HEK293T (cell line): ENCODE measurements at regions not wholly inside any gene's neighbourhood (a gene's known extent, or its start where the extent isn't known, plus 50 kb on each side); places are given as distances from the start of the nearest gene placed in this dataset.

Source experiments
- CTCF ChIA-PET: fragments of 350-600 bp; formaldehyde crosslinking; extraction: SDS; loops from one replicate; lab custom pipeline; 2021; ENCODE audit warnings: antibody characterized with exemption, inconsistent platforms; lab: Yijun Ruan, JAX
- POLR2A ChIA-PET: fragments of 350-600 bp; formaldehyde crosslinking; extraction: SDS; loops from one replicate; lab custom pipeline; 2020; ENCODE audit warnings: antibody characterized with exemption, inconsistent platforms; lab: Yijun Ruan, JAX
- DNase-seq: peaks from one replicate; pipeline ENCODE4 v3.0.0; 2012; ENCODE audit warnings: mixed read lengths; ENCODE audit errors: extremely low spot score
- ARNT ChIP-seq: fragments of 450-650 bp; IDR thresholded peaks from 2 replicates; pipeline ENCODE4 v1.6.1; 2017; ENCODE audit warnings: mild to moderate bottlenecking
- BHLHE40 ChIP-seq: fragments of 450-650 bp; IDR thresholded peaks from 2 replicates; pipeline ENCODE4 v1.6.1; 2016; ENCODE audit warnings: mild to moderate bottlenecking, moderate library complexity, borderline replicate concordance
- CTBP1 ChIP-seq: fragments of 450-650 bp; IDR thresholded peaks from 2 replicates; pipeline ENCODE4 v1.6.1; 2016; ENCODE audit warnings: borderline replicate concordance
- ELF4 ChIP-seq: fragments of 450-650 bp; IDR thresholded peaks from 2 replicates; pipeline ENCODE4 v1.6.1; 2017; ENCODE audit warnings: antibody characterized with exemption
- FOXA1 ChIP-seq: fragments of 450-650 bp; IDR thresholded peaks from 2 replicates; pipeline ENCODE4 v1.6.1; 2016; ENCODE audit warnings: mild to moderate bottlenecking
- FOXK2 ChIP-seq: fragments of 450-650 bp; IDR thresholded peaks from 2 replicates; pipeline ENCODE4 v1.6.1; 2016; ENCODE audit warnings: mild to moderate bottlenecking
- FOXM1 ChIP-seq: fragments of 450-650 bp; IDR thresholded peaks from 2 replicates; pipeline ENCODE4 v1.6.1; 2017; ENCODE audit warnings: mild to moderate bottlenecking, borderline replicate concordance
- HDGF ChIP-seq: fragments of 450-650 bp; IDR thresholded peaks from 2 replicates; pipeline ENCODE4 v1.6.1; 2017; ENCODE audit warnings: antibody characterized with exemption, borderline replicate concordance
- L3MBTL2 ChIP-seq: fragments of 450-650 bp; conservative IDR thresholded peaks from 2 replicates; pipeline ENCODE4 v1.6.1; 2016; ENCODE audit warnings: mild to moderate bottlenecking
- LEF1 ChIP-seq: fragments of 450-650 bp; IDR thresholded peaks from 2 replicates; pipeline ENCODE4 v1.6.1; 2017; ENCODE audit warnings: mild to moderate bottlenecking, borderline replicate concordance
- NFRKB ChIP-seq: fragments of 450-650 bp; IDR thresholded peaks from 2 replicates; pipeline ENCODE4 v1.6.1; 2016; ENCODE audit warnings: mild to moderate bottlenecking, moderate library complexity
- SP1 ChIP-seq: fragments of 450-650 bp; IDR thresholded peaks from 2 replicates; pipeline ENCODE4 v1.6.1; 2017
- SUZ12 ChIP-seq: fragments of 450-650 bp; IDR thresholded peaks from 2 replicates; pipeline ENCODE4 v1.6.1; 2016; ENCODE audit warnings: mild to moderate bottlenecking
- TARDBP ChIP-seq: fragments of 450-650 bp; IDR thresholded peaks from 2 replicates; pipeline ENCODE4 v1.6.1; 2016
- ZNF384 ChIP-seq: fragments of 450-650 bp; IDR thresholded peaks from 2 replicates; pipeline ENCODE4 v1.6.1; 2016
- TF ChIP-seq, protein P1 (sequence below): fragments of 450-650 bp; IDR thresholded peaks from 2 replicates; pipeline ENCODE4 v1.6.1; 2016

- no peak for DNase-seq
- ChIA-PET CTCF (no interaction called here), POLR2A (no interaction called here)
- no peak for TF ChIP-seq L3MBTL2
- TF ChIP-seq CTBP1: no peak
- TF ChIP-seq NFRKB: no peak
- no peak for TF ChIP-seq SP1
- no peak for TF ChIP-seq ELF4
- TF ChIP-seq TARDBP: no peak
- no peak for TF ChIP-seq SUZ12
- TF ChIP-seq FOXK2: no peak
- TF ChIP-seq HDGF: no peak
- no peak for TF ChIP-seq FOXM1
- no peak for TF ChIP-seq BHLHE40
- TF ChIP-seq ARNT: no peak
- TF ChIP-seq, protein P1, sequence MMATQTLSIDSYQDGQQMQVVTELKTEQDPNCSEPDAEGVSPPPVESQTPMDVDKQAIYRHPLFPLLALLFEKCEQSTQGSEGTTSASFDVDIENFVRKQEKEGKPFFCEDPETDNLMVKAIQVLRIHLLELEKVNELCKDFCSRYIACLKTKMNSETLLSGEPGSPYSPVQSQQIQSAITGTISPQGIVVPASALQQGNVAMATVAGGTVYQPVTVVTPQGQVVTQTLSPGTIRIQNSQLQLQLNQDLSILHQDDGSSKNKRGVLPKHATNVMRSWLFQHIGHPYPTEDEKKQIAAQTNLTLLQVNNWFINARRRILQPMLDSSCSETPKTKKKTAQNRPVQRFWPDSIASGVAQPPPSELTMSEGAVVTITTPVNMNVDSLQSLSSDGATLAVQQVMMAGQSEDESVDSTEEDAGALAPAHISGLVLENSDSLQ: no peak
Measured at GRCh38 chr20:16647875-16648597, 74.8 kb upstream of the KIF16B start.

GRCh38 chr20:16641511-16642023, 68.3 kb upstream of the KIF16B start:
- POLR2A ChIA-PET: no interaction called here
- CTCF ChIA-PET: no interaction called here

GRCh38 chr20:16639027-16639941, 66.0 kb upstream of the KIF16B start:
- no peak for DNase-seq
- ChIA-PET CTCF (no interaction called here), POLR2A (no interaction called here)
- no peak for TF ChIP-seq ELF4
- no peak for TF ChIP-seq SP1
- TF ChIP-seq FOXK2: no peak
- TF ChIP-seq FOXA1: no peak
- no peak for TF ChIP-seq CTBP1
- TF ChIP-seq, protein P1: no peak
- no peak for TF ChIP-seq ARNT
- TF ChIP-seq BHLHE40: no peak
- no peak for TF ChIP-seq FOXM1
- TF ChIP-seq NFRKB: no peak
- TF ChIP-seq ZNF384: no peak
- TF ChIP-seq TARDBP: no peak
- no peak for TF ChIP-seq SUZ12
- no peak for TF ChIP-seq L3MBTL2
- TF ChIP-seq LEF1: no peak
- TF ChIP-seq HDGF: no peak

More at GRCh38 chr20:16641511-16642023, 68.3 kb upstream of the KIF16B start:
- no peak for DNase-seq
- no peak for TF ChIP-seq SUZ12
- no peak for TF ChIP-seq BHLHE40
- TF ChIP-seq ELF4: no peak
- TF ChIP-seq L3MBTL2: no peak
- TF ChIP-seq ZNF384: no peak
- no peak for TF ChIP-seq HDGF
- no peak for TF ChIP-seq LEF1
- no peak for TF ChIP-seq TARDBP
- TF ChIP-seq, protein P1: no peak
- no peak for TF ChIP-seq FOXA1
- no peak for TF ChIP-seq FOXM1
- TF ChIP-seq ARNT: no peak
- no peak for TF ChIP-seq CTBP1
- no peak for TF ChIP-seq SP1

DNA sequence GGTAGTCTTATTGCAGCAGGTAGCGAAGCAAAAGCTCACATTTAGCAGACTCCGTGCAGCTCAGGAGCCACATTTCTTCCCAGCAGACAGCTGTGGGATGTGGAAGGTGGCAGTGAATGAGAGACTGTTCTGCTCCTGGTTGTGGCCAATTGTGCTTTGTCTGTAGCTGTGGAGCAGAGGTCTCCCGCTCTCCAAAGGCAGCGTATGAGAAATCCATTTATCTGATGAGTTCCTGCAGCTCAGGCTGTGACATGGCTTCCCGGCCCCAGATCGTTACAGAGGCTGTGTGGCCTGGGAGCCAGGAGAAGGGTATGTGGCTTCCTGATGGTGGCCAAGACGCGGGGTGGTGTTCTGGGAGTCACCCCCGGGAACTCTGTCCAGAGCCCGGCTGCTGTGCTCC, 64.5 kb upstream of the KIF16B start:
- no peak for DNase-seq
- CTCF ChIA-PET: no interaction called here
- TF ChIP-seq, protein P1: no peak
- TF ChIP-seq CTBP1 (no peak), LEF1 (no peak), ZNF384 (no peak), HDGF (no peak), SP1 (no peak), BHLHE40 (no peak), L3MBTL2 (no peak), FOXK2 (no peak), FOXA1 (no peak), ARNT (no peak), FOXM1 (no peak), SUZ12 (no peak), NFRKB (no peak), ELF4 (no peak), TARDBP (no peak)
- POLR2A ChIA-PET: no interaction called here
